ENCODE measurements at regions not wholly inside any gene's neighbourhood (a gene's known extent, or its start where the extent isn't known, plus 50 kb on each side); places are given as distances from the start of the nearest gene placed in this dataset.

- no peak for DNase-seq (ENCODE audit: low read depth, low spot score)
- no peak overlapping the region for H3K4me3 ChIP-seq (ENCODE audit: low read depth, low read length)
- in situ Hi-C loops (cut with HindIII; ENCODE audit: low sequenced_read_pairs) = no loop called here
- TF ChIP-seq, protein P1, sequence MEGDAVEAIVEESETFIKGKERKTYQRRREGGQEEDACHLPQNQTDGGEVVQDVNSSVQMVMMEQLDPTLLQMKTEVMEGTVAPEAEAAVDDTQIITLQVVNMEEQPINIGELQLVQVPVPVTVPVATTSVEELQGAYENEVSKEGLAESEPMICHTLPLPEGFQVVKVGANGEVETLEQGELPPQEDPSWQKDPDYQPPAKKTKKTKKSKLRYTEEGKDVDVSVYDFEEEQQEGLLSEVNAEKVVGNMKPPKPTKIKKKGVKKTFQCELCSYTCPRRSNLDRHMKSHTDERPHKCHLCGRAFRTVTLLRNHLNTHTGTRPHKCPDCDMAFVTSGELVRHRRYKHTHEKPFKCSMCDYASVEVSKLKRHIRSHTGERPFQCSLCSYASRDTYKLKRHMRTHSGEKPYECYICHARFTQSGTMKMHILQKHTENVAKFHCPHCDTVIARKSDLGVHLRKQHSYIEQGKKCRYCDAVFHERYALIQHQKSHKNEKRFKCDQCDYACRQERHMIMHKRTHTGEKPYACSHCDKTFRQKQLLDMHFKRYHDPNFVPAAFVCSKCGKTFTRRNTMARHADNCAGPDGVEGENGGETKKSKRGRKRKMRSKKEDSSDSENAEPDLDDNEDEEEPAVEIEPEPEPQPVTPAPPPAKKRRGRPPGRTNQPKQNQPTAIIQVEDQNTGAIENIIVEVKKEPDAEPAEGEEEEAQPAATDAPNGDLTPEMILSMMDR (IDR thresholded peaks at IDR 0.05; ENCODE audit: low read depth, low read length) = no peak
Measured at GRCh38 chr15:47362118-47362905, 355.0 kb upstream of the SEMA6D start.

- H3K4me3 ChIP-seq (ENCODE audit: low read depth, low read length) = no peak overlapping the region
- in situ Hi-C loops (cut with HindIII; ENCODE audit: low sequenced_read_pairs) = no loop called here
- no peak for DNase-seq (ENCODE audit: low read depth, low spot score)
- TF ChIP-seq, protein P1 (IDR thresholded peaks at IDR 0.05; ENCODE audit: low read depth, low read length) = no peak
Measured at GRCh38 chr15:47363653-47364052, 353.7 kb upstream of the SEMA6D start.

- peak; percentile 15 for DNase-seq (ENCODE audit: low read depth, low spot score)
- no peak overlapping the region for H3K4me3 ChIP-seq (ENCODE audit: low read depth, low read length)
- in situ Hi-C loops (cut with HindIII; ENCODE audit: low sequenced_read_pairs) = no loop called here
- TF ChIP-seq, protein P1 (IDR thresholded peaks at IDR 0.05; ENCODE audit: low read depth, low read length) = no peak
Measured at GRCh38 chr15:47364230-47365141, 352.8 kb upstream of the SEMA6D start.

DNA sequence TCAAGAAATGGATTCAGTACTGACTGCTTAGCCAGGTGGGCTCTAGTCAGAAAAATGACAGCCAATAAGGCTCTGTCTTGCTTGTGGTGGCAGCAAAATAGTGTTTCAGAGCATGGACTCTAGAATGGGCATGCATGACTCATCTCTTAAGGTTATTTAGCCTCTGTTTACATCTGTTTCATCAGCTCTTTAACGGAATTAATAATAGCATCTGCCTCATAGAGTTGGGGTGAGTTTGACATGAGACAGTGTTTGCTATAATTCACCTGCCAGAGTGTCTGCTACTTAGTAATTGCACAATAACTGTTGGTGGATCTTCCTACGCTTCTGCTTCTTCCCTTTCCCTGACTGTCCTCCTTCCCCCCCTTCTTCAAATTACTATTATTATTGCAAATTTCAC, 350.4 kb upstream of the SEMA6D start:
- TF ChIP-seq, protein P1 (IDR thresholded peaks at IDR 0.05; ENCODE audit: low read depth, low read length) = no peak
- in situ Hi-C loops (cut with HindIII; ENCODE audit: low sequenced_read_pairs) = no loop called here
- no peak for DNase-seq (ENCODE audit: low read depth, low spot score)

DNA sequence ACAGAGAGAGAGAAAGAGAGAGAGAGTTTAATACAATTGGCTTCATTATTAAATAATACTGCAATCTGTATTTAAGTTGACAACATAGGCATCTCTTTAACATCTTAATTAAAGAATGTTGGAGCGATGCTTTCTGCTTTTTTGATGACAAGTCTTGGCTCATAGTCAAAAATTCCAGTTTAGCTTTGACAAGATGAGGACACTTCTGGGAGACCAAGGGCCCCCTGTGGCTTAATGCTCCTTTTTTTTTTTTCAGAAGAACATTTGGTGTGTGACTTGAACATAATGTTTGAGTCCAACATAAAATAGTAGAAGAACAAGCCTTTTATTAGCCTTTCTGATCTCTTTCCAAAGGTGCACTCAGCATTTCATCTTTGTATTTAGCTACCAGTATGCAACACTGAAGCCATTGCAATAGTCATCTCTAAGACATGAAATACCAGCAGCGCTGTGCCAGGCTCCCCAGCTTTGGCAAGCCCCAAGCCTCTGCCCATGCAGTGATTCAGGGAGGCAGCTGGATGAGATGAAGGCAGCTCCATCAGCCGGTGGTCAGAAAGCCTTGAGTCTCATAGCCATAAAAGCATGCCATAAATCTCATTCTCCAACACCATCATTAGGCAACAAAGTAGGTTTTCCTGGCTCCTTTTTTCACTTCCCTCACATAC, 349.4 kb upstream of the SEMA6D start:
- TF ChIP-seq, protein P1 (IDR thresholded peaks at IDR 0.05; ENCODE audit: low read depth, low read length) = no peak
- no peak overlapping the region for H3K4me3 ChIP-seq (ENCODE audit: low read depth, low read length)
- DNase-seq (ENCODE audit: low read depth, low spot score) = no peak
- in situ Hi-C loops (cut with HindIII; ENCODE audit: low sequenced_read_pairs) = no loop called here

More for the DNA sequence above, 350.4 kb upstream of the SEMA6D start:
- no peak overlapping the region for H3K4me3 ChIP-seq (ENCODE audit: low read depth, low read length)

DNA sequence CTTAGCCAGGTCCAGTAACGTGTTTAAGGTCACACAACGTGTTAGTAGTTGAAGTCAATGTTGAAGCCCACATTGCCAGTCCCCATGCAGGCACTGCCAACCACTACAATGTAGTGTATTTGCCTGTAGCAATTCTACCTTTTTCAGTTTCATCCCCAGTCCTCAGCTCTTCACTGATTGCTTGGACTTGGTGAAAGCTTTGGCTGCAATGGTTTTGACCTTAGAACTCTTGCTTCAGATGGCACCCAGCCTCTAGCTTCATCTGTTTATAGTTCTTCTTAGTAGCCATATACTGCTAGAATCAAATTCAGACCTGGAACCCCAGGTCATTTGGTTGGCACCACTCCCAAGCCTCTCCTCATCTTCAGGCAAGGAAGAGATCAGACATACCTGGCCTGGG, 345.4 kb upstream of the SEMA6D start:
- no peak overlapping the region for H3K4me3 ChIP-seq (ENCODE audit: low read depth, low read length)
- in situ Hi-C loops (cut with HindIII; ENCODE audit: low sequenced_read_pairs) = no loop called here
- DNase-seq (ENCODE audit: low read depth, low spot score) = no peak
- TF ChIP-seq, protein P1 (IDR thresholded peaks at IDR 0.05; ENCODE audit: low read depth, low read length) = no peak
